NB4 (cell line): ENCODE measurements at regions not wholly inside any gene's neighbourhood (a gene's known extent, or its start where the extent isn't known, plus 50 kb on each side); places are given as distances from the start of the nearest gene placed in this dataset.

ENCODE experiments used
- DNase-seq: peaks from one replicate; pipeline ENCODE4 v3.0.0; 2010; ENCODE audit warnings: low read depth
- H3K4me3 ChIP-seq: one replicate; pipeline ENCODE4 v1.5.1; 2011; ENCODE audit warnings: mild to moderate bottlenecking, low read depth, low read length, moderate library complexity
- CTCF ChIP-seq: IDR thresholded peaks from one replicate; pipeline ENCODE4 v1.5.1; 2012; ENCODE audit warnings: low read depth, low read length
- MAX ChIP-seq: IDR thresholded peaks from 2 replicates; pipeline ENCODE4 v1.6.1; 2011; ENCODE audit warnings: low read depth, low read length
- MYC ChIP-seq: IDR thresholded peaks from 2 replicates; pipeline ENCODE4 v1.6.1; 2011; ENCODE audit warnings: low read depth, low read length
- POLR2A ChIP-seq: IDR thresholded peaks from 2 replicates; pipeline ENCODE4 v1.6.1; 2011; ENCODE audit warnings: mild to moderate bottlenecking; ENCODE audit not compliant: insufficient read length; ENCODE audit errors: extremely low read depth

- TF ChIP-seq CTCF, result no peak
- no peak for TF ChIP-seq MAX
- no peak for TF ChIP-seq POLR2A
- TF ChIP-seq MYC, result no peak
- no peak for DNase-seq
- H3K4me3 ChIP-seq, result no peak overlapping the region
Observed at GRCh38 chr10:120145107-120145506, 252.6 kb downstream of the SEC23IP start.

- no peak for TF ChIP-seq POLR2A
- no peak for TF ChIP-seq MAX
- no peak for TF ChIP-seq CTCF
- TF ChIP-seq MYC, result no peak
- no peak for DNase-seq
Observed at GRCh38 chr10:120156614-120157274, 264.2 kb downstream of the SEC23IP start.

GRCh38 chr10:120161111-120161510, 268.6 kb downstream of the SEC23IP start:
- DNase-seq, result no peak
- H3K4me3 ChIP-seq, result no peak overlapping the region
- no peak for TF ChIP-seq CTCF
- TF ChIP-seq POLR2A, result no peak
- no peak for TF ChIP-seq MYC

More at GRCh38 chr10:120156614-120157274, 264.2 kb downstream of the SEC23IP start:
- H3K4me3 ChIP-seq, result no peak overlapping the region

GRCh38 chr10:120162471-120162870, 269.9 kb downstream of the SEC23IP start:
- no peak for DNase-seq
- no peak overlapping the region for H3K4me3 ChIP-seq
- TF ChIP-seq MAX, result no peak
- no peak for TF ChIP-seq MYC
- no peak for TF ChIP-seq CTCF
- no peak for TF ChIP-seq POLR2A

GRCh38 chr10:120172356-120172755, 279.8 kb downstream of the SEC23IP start:
- TF ChIP-seq MAX (no peak), MYC (no peak), CTCF (no peak), POLR2A (no peak)
- no peak overlapping the region for H3K4me3 ChIP-seq
- DNase-seq, result no peak

GRCh38 chr10:120174491-120174890, 282.0 kb downstream of the SEC23IP start:
- no peak for DNase-seq
- TF ChIP-seq MAX, result no peak
- no peak for TF ChIP-seq POLR2A
- TF ChIP-seq MYC, result no peak
- TF ChIP-seq CTCF, result no peak
- no peak overlapping the region for H3K4me3 ChIP-seq
